ENCODE measurements at regions not wholly inside any gene's neighbourhood (a gene's known extent, or its start where the extent isn't known, plus 50 kb on each side); places are given as distances from the start of the nearest gene placed in this dataset.

DNA sequence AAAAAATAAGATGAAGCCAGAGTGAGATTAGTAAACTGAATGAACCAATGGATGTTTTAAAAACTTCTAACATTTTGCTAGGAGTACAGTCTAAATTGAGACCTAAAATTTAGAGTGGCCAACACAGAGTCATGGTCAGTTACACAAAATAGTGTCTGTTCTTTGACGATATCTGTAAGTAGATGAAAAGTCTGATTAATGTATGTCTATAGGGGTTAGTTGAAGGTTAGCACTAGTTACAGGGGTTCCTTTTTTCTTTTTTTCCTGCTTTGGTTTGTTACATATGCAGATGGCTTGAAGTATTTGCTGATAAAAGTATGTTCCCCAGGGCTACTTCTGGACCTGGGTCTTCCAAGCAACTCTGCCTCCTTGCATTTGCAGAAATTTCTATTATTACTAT, 90.1 kb upstream of the MTPN start:
- TF ChIP-seq, protein P1, sequence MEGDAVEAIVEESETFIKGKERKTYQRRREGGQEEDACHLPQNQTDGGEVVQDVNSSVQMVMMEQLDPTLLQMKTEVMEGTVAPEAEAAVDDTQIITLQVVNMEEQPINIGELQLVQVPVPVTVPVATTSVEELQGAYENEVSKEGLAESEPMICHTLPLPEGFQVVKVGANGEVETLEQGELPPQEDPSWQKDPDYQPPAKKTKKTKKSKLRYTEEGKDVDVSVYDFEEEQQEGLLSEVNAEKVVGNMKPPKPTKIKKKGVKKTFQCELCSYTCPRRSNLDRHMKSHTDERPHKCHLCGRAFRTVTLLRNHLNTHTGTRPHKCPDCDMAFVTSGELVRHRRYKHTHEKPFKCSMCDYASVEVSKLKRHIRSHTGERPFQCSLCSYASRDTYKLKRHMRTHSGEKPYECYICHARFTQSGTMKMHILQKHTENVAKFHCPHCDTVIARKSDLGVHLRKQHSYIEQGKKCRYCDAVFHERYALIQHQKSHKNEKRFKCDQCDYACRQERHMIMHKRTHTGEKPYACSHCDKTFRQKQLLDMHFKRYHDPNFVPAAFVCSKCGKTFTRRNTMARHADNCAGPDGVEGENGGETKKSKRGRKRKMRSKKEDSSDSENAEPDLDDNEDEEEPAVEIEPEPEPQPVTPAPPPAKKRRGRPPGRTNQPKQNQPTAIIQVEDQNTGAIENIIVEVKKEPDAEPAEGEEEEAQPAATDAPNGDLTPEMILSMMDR (conservative IDR thresholded peaks at IDR 0.05; ENCODE audit: low read length), result no peak
- TF ChIP-seq EZH2phosphoT487 (IDR thresholded peaks at IDR 0.05; ENCODE audit: borderline replicate concordance), result no peak

Measured in Loucy (cell line).